Brain microvascular endothelial cell (primary cell): ENCODE measurements at regions not wholly inside any gene's neighbourhood (a gene's known extent, or its start where the extent isn't known, plus 50 kb on each side); places are given as distances from the start of the nearest gene placed in this dataset.

ENCODE experiments used
- DNase-seq: peaks from one replicate; pipeline ENCODE4 v3.0.0-alpha.2; 2020
- H3K27ac ChIP-seq: fragments of 250-450 bp; sonication (Bioruptor Pico); 2 replicates; pipeline ENCODE4 v1.5.1; 2020; ENCODE audit warnings: mild to moderate bottlenecking, moderate library complexity
- H3K27me3 ChIP-seq: fragments of 250-450 bp; sonication (Bioruptor Pico); replicated peaks from 2 replicates; pipeline ENCODE4 v1.5.1; 2020; ENCODE audit warnings: mild to moderate bottlenecking
- H3K36me3 ChIP-seq: fragments of 250-450 bp; sonication (Bioruptor Pico); replicated peaks from 2 replicates; pipeline ENCODE4 v1.5.1; 2020; ENCODE audit warnings: mild to moderate bottlenecking
- H3K4me3 ChIP-seq: 2 replicates; pipeline ENCODE4 v1.5.1; 2011; ENCODE audit warnings: low read depth, mild to moderate bottlenecking, control low read depth, low read length, moderate library complexity
- in situ Hi-C: cut with HindIII; loops from 2 replicates; pipeline ENCODE4 v1.10.0; 2017; ENCODE audit warnings: low sequenced_read_pairs, low pct_ligation_motif_present
- TF ChIP-seq, protein P1 (sequence below): IDR thresholded peaks from 2 replicates; pipeline ENCODE4 v1.5.1; 2011; ENCODE audit warnings: low read depth, mild to moderate bottlenecking, moderate library complexity, low read length, control low read depth, inconsistent platforms; ENCODE audit errors: missing control alignments

DNA sequence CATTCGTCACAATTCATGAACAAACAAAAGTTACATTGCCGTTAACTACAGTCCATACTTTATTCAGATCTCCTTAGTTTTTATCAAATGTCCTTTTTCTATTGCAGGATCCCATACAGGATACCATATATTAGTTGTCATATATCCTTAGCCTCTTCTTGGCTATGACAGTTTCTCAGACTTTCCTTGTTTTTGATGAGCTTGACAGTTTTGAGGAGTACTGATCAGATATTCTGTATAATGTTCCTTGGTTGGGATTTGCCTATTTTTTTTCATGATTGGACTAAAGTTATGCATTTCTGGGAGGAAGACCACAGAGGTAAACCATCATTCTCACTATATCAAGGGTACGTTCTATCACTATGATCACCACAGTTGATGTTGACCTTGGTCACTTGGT, 1627.4 kb upstream of the C9orf72 start:
- no peaks in the 10 kb centered on the region for H3K36me3 ChIP-seq
- TF ChIP-seq, protein P1, sequence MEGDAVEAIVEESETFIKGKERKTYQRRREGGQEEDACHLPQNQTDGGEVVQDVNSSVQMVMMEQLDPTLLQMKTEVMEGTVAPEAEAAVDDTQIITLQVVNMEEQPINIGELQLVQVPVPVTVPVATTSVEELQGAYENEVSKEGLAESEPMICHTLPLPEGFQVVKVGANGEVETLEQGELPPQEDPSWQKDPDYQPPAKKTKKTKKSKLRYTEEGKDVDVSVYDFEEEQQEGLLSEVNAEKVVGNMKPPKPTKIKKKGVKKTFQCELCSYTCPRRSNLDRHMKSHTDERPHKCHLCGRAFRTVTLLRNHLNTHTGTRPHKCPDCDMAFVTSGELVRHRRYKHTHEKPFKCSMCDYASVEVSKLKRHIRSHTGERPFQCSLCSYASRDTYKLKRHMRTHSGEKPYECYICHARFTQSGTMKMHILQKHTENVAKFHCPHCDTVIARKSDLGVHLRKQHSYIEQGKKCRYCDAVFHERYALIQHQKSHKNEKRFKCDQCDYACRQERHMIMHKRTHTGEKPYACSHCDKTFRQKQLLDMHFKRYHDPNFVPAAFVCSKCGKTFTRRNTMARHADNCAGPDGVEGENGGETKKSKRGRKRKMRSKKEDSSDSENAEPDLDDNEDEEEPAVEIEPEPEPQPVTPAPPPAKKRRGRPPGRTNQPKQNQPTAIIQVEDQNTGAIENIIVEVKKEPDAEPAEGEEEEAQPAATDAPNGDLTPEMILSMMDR, result no peak
- no peak for DNase-seq
- H3K27me3 ChIP-seq, result no peaks in the 10 kb centered on the region
- H3K4me3 ChIP-seq, result no peak overlapping the region
- no peak overlapping the region for H3K27ac ChIP-seq
- in situ Hi-C loops, result no loop called here

DNA sequence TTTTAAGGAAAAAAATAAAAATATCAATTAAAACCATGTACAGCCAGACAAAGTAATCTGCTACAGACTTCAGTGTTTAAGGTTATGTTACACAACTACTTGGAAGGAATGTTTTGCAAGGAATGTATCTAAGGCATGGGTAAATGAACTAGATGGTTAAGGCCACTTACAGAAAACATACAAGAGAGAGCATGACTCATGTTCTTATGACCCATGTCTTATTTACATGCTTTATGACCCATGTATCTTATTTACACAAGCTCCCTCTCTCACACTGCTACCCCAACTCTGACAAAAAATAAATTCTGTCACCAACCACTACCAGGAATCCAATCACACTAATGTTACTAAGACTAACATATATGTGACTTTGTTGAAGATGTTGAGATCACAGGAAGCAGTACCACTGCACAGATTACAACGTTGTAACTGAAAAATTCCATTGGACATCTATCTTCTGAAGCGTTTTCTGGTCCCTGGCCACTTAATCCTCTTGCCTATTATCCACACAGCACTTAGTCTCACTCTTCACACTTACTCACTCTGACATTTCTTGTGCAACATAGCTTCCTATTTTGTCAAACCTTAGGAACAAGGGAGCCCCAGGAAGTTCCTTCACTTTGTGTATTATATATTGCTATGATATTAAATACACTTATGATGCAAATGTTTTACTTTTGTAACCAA, 1630.1 kb upstream of the C9orf72 start:
- no peak overlapping the region for H3K27ac ChIP-seq
- no peaks in the 10 kb centered on the region for H3K27me3 ChIP-seq
- H3K36me3 ChIP-seq, result no peaks in the 10 kb centered on the region
- DNase-seq, result no peak
- in situ Hi-C loops, result no loop called here
- H3K4me3 ChIP-seq, result no peak overlapping the region
- TF ChIP-seq, protein P1, result no peak

DNA sequence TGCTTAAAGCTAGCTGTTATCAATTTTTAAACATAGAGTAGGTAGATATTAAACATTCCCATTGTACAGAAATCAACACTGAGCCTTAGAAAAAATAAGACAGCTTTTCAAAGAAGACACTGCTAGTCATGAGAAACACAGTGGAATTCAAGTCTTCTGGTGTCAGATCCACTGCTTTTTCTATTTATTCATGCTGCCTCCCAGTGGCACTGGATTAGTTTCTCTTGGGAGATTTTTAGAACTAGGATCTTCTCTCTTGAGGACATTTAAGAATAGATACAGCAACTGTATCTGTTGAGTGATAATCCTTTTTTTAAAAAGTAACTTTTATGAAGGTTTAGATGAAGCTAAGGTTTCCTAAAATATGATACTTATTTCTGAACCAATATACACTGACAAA, 1635.4 kb upstream of the C9orf72 start:
- no peaks in the 10 kb centered on the region for H3K36me3 ChIP-seq
- in situ Hi-C loops, result no loop called here
- no peak overlapping the region for H3K4me3 ChIP-seq
- no peak for DNase-seq
- H3K27ac ChIP-seq, result no peak overlapping the region
- H3K27me3 ChIP-seq, result peaks cover 22% of the 10 kb centered on the region
- TF ChIP-seq, protein P1, result no peak

- no peak for DNase-seq
- TF ChIP-seq, protein P1, result no peak
- in situ Hi-C loops, result no loop called here
Observed at GRCh38 chr9:29209748-29210291, 1636.5 kb upstream of the C9orf72 start.

DNA sequence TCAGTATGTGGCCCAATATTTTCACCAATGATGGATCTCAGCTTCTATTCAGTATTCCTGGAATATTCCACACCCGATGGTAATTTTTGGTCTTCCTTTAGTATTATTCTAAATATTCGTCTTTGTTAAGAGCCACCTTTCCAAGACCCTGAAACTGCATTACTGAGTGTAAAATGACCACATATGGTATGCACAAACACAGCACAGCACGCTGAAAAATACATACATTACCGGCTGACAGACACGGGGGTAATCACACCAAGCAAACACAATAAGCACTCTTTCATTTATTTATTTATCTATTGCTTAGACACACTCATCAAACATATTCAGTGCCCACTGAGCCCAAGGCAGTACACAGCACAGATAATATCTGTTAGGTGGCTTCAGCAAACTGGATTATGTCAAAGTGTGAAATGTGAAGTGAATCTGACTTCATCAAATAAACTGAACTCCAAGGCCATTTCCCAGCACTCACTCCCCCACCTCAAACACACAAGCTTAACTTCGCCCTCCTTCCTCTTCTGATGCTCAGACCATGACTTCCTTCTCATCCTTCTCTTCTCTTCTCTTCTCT, 1637.8 kb upstream of the C9orf72 start:
- H3K27ac ChIP-seq, result no peak overlapping the region
- no peak overlapping the region for H3K4me3 ChIP-seq
- TF ChIP-seq, protein P1, result no peak
- H3K27me3 ChIP-seq, result peaks cover 35% of the 10 kb centered on the region
- H3K36me3 ChIP-seq, result no peaks in the 10 kb centered on the region
- in situ Hi-C loops, result no loop called here
- DNase-seq, result no peak

More at GRCh38 chr9:29209748-29210291, 1636.5 kb upstream of the C9orf72 start:
- no peak overlapping the region for H3K4me3 ChIP-seq
- H3K27ac ChIP-seq, result no peak overlapping the region
- no peaks in the 10 kb centered on the region for H3K36me3 ChIP-seq
- peaks cover 32% of the 10 kb centered on the region for H3K27me3 ChIP-seq
